DND-41 (cell line): ENCODE measurements at regions not wholly inside any gene's neighbourhood (a gene's known extent, or its start where the extent isn't known, plus 50 kb on each side); places are given as distances from the start of the nearest gene placed in this dataset.

Source experiments
- ATAC-seq: fragments of 200-7000 bp; cut with Tn5 transposase; 3 replicates; pipeline ENCODE4 v1.9.1; 2021; ENCODE audit warnings: low read depth; ENCODE audit not compliant: insufficient read depth
- DNase-seq: peaks from one replicate; pipeline ENCODE4 v3.0.0-alpha.2; 2020
- H2AFZ ChIP-seq: 2 replicates; pipeline ENCODE4 v1.6.0; 2012; ENCODE audit warnings: low read depth, low read length
- H3K27ac ChIP-seq: 2 replicates; pipeline ENCODE4 v1.5.1; 2012; ENCODE audit warnings: low read length, inconsistent platforms
- H3K27me3 ChIP-seq: fragments of 200-600 bp; sonication (generic); 2 replicates; pipeline ENCODE4 v1.6.0; 2012; ENCODE audit warnings: low read length, mild to moderate bottlenecking, inconsistent platforms; ENCODE audit not compliant: insufficient read depth, poor library complexity
- H3K36me3 ChIP-seq: 2 replicates; pipeline ENCODE4 v1.5.1; 2012; ENCODE audit warnings: low read length, inconsistent platforms; ENCODE audit not compliant: insufficient read depth
- H3K4me1 ChIP-seq: 2 replicates; pipeline ENCODE4 v1.5.1; 2012; ENCODE audit warnings: mild to moderate bottlenecking, low read length; ENCODE audit not compliant: insufficient read depth
- H3K4me2 ChIP-seq: 2 replicates; pipeline ENCODE4 v1.6.0; 2012; ENCODE audit warnings: mild to moderate bottlenecking, moderate library complexity, low read length, inconsistent platforms; ENCODE audit not compliant: insufficient read depth
- H3K4me3 ChIP-seq, 2 experiments: fragments of 200-600 bp in 1 of 2; shearing (Covaris generic) in 1 of 2; 2 replicates each; pipeline ENCODE4 v1.5.1; 2012 to 2016; ENCODE audit warnings: inconsistent platforms in 2 of 2, low read length in 2 of 2, mild to moderate bottlenecking in 2 of 2, low read depth in 1 of 2, moderate library complexity in 1 of 2
- H3K79me2 ChIP-seq: 2 replicates; pipeline ENCODE4 v1.6.0; 2012; ENCODE audit warnings: low read length, inconsistent platforms; ENCODE audit not compliant: insufficient read depth
- H3K9ac ChIP-seq: 2 replicates; pipeline ENCODE4 v1.6.0; 2012; ENCODE audit warnings: low read depth, mild to moderate bottlenecking, inconsistent platforms, low read length, moderate library complexity
- H3K9me3 ChIP-seq: 2 replicates; pipeline ENCODE4 v1.5.1; 2012; ENCODE audit warnings: low read length, moderate library complexity, mild to moderate bottlenecking, inconsistent platforms; ENCODE audit not compliant: insufficient read depth, severe bottlenecking
- H4K20me1 ChIP-seq: 2 replicates; pipeline ENCODE4 v1.6.0; 2012; ENCODE audit warnings: low read length; ENCODE audit not compliant: insufficient read depth
- EZH2 ChIP-seq: IDR thresholded peaks from 3 replicates; pipeline ENCODE4 v1.6.1; 2012; ENCODE audit warnings: borderline replicate concordance, low read depth, mild to moderate bottlenecking, moderate library complexity, low read length, inconsistent platforms; ENCODE audit not compliant: severe bottlenecking
- TF ChIP-seq, protein P1 (sequence below): IDR thresholded peaks from 2 replicates; pipeline ENCODE4 v1.5.1; 2012; ENCODE audit warnings: borderline replicate concordance, low read length, moderate library complexity, mild to moderate bottlenecking; ENCODE audit not compliant: poor library complexity, severe bottlenecking; ENCODE audit errors: extremely low read depth

DNA sequence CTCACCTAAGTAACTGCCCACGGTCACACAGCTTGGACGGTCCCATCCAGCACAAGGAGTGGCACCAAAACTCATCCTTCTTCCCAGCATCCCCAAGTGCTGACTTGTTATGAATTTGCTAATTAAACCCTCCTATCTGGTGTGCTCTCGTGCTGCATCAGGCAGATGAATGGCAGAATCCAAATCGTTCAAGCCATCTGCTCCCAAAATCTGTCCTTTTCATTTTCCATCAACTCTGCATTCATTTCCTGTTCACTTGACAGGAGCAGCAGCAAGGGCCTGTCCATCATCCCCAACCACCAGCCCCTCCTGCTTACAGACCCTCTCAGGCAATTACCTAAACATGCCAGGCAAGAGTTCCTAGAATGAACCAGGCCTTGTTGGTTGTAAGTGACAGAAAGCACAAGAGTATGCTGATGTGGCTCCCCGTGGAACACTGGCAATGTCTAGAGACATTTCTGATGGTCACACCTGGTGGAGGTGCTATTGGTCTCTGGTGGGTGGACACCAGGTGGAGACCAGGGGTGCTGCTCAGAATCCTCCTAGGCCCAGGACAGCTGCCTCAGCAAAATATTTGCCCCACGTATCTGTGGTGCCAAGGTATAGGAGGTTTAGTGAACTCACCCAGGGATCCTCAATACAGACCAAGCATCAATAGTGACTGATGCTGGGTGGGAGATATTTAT, 832.5 kb downstream of the TBC1D22A start:
- Histone ChIP-seq H2AFZ (no peak overlapping the region), H4K20me1 (no peaks in the 10 kb centered on the region), H3K27me3 (no peaks in the 10 kb centered on the region), H3K9me3 (no peaks in the 10 kb centered on the region), H3K36me3 (no peaks in the 10 kb centered on the region), H3K79me2 (no peaks in the 10 kb centered on the region), H3K9ac (no peak overlapping the region), H3K4me3 (no peak overlapping the region), H3K4me1 (no peaks in the 10 kb centered on the region), H3K4me2 (no peak overlapping the region), H3K27ac (no peak overlapping the region)
- TF ChIP-seq, protein P1, sequence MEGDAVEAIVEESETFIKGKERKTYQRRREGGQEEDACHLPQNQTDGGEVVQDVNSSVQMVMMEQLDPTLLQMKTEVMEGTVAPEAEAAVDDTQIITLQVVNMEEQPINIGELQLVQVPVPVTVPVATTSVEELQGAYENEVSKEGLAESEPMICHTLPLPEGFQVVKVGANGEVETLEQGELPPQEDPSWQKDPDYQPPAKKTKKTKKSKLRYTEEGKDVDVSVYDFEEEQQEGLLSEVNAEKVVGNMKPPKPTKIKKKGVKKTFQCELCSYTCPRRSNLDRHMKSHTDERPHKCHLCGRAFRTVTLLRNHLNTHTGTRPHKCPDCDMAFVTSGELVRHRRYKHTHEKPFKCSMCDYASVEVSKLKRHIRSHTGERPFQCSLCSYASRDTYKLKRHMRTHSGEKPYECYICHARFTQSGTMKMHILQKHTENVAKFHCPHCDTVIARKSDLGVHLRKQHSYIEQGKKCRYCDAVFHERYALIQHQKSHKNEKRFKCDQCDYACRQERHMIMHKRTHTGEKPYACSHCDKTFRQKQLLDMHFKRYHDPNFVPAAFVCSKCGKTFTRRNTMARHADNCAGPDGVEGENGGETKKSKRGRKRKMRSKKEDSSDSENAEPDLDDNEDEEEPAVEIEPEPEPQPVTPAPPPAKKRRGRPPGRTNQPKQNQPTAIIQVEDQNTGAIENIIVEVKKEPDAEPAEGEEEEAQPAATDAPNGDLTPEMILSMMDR = no peak
- no peak for TF ChIP-seq EZH2
- ATAC-seq (no peak), DNase-seq (no peak)

DNA sequence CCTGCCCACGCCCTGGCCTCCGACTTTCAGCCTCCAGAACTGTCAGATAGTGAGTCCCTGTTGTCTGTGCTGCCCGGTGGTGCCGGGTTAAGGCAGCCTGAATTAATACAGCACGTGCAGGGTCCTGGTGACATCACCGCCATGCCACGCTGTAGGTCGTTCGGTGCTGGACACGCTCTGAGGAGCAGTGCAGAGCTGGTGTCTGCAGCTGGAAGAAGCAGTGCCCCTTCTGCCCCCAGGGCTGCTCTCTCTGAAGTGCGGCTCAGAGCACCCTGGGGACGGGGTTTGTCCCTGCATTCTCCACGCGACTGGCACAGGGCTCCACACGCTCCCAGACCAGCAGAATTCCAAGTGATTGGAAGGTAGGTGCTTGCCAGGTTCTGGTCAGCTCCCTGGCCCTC, 831.5 kb downstream of the TBC1D22A start:
- Histone ChIP-seq H3K27ac (no peak overlapping the region), H3K79me2 (no peaks in the 10 kb centered on the region), H3K9me3 (no peaks in the 10 kb centered on the region), H3K27me3 (no peaks in the 10 kb centered on the region), H4K20me1 (no peaks in the 10 kb centered on the region), H3K9ac (no peak overlapping the region), H2AFZ (no peak overlapping the region), H3K4me3 (no peak overlapping the region), H3K4me2 (no peak overlapping the region), H3K4me1 (no peaks in the 10 kb centered on the region), H3K36me3 (no peaks in the 10 kb centered on the region)
- DNase-seq (no peak), ATAC-seq (no peak)
- no peak for TF ChIP-seq EZH2
- TF ChIP-seq, protein P1 = no peak

DNA sequence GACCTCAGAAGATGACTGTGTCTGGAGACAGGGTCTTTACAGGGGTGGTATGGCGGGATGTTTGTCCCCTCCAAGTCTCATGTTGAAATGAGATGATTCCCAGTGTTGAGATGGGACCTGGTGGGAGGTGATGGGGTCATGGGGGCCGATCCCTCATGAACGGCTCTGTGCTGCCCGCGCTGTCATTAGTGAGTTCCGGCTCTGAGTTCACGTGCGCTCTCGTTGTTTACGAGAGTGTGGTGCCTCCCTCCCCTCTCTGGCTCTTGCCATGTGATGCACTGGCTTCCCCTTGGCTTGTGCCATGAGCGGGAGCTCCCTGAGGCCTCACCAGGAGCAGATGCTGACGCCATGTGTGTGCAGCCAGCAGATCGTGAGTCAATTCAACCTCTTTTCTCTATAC, 830.8 kb downstream of the TBC1D22A start:
- H3K79me2 ChIP-seq = no peaks in the 10 kb centered on the region
- no peaks in the 10 kb centered on the region for H3K36me3 ChIP-seq
- no peaks in the 10 kb centered on the region for H3K9me3 ChIP-seq
- H3K9ac ChIP-seq = no peak overlapping the region
- H3K4me3 ChIP-seq = no peak overlapping the region
- H3K4me2 ChIP-seq = no peak overlapping the region
- no peaks in the 10 kb centered on the region for H4K20me1 ChIP-seq
- H3K4me1 ChIP-seq = no peaks in the 10 kb centered on the region
- TF ChIP-seq, protein P1 = no peak
- no peak for TF ChIP-seq EZH2
- no peaks in the 10 kb centered on the region for H3K27me3 ChIP-seq
- no peak overlapping the region for H2AFZ ChIP-seq
- DNase-seq (no peak), ATAC-seq (no peak)
- H3K27ac ChIP-seq = no peak overlapping the region
